Ovary (tissue), 3 donors: ENCODE measurements at regions not wholly inside any gene's neighbourhood (a gene's known extent, or its start where the extent isn't known, plus 50 kb on each side); places are given as distances from the start of the nearest gene placed in this dataset.

ENCODE experiments used
- EP300 ChIP-seq: sonication (generic); formaldehyde crosslinking; IDR thresholded peaks from one replicate; pipeline ENCODE4 v1.6.1; 2017; ENCODE audit warnings: antibody characterized with exemption
- POLR2A ChIP-seq: fragments of 450-650 bp; IDR thresholded peaks from one replicate; pipeline ENCODE4 v1.6.1; 2017; ENCODE audit warnings: antibody characterized with exemption, mild to moderate bottlenecking, moderate library complexity
- TF ChIP-seq, protein P1 (sequence below), 3 donors: fragments of 450-650 bp in 2 of 3; fragments of 200-600 bp in 1 of 3; IDR thresholded peaks; one replicate each; pipeline versions ENCODE4 v1.5.1 to v1.8.0; 2016 to 2022; ENCODE audit warnings: antibody characterized with exemption in 3 of 3, mild to moderate bottlenecking in 1 of 3
- donor health status: DM: no; HTN: no; CAD: no.

DNA sequence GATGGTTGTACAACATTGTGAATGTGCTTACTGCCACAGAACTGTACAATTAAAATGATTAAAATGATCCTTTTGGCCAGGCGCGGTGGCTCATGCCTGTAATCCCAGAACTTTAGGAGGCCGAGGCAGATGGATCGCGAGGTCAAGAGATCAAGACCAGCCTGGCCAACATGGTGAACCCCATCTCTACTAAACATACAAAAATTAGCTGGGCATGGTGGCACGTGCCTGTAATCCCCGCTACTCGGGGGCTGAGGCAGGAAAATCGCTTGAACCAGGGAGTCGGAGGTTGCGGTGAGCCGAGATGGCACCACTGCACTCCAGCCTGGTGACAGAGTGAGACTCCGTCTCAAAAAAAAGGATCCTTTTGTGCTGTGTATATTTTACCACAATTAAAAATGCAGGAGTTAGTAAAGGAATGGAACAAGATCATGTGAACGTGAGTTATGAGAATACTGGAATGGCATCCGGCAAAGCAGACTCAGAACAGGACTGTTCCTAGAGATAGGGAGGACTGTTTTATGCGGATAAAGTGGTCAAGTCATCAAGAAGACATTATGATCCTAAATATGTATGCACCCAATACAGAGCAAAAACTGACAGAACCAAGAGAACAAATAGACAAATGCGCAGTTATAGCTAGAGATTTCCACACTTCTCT lies 58.0 kb upstream of the CLDN5 start:
- TF ChIP-seq, protein P1, sequence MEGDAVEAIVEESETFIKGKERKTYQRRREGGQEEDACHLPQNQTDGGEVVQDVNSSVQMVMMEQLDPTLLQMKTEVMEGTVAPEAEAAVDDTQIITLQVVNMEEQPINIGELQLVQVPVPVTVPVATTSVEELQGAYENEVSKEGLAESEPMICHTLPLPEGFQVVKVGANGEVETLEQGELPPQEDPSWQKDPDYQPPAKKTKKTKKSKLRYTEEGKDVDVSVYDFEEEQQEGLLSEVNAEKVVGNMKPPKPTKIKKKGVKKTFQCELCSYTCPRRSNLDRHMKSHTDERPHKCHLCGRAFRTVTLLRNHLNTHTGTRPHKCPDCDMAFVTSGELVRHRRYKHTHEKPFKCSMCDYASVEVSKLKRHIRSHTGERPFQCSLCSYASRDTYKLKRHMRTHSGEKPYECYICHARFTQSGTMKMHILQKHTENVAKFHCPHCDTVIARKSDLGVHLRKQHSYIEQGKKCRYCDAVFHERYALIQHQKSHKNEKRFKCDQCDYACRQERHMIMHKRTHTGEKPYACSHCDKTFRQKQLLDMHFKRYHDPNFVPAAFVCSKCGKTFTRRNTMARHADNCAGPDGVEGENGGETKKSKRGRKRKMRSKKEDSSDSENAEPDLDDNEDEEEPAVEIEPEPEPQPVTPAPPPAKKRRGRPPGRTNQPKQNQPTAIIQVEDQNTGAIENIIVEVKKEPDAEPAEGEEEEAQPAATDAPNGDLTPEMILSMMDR (IDR thresholded peaks at IDR 0.05) = no peak
- TF ChIP-seq POLR2A (no peak), EP300 (no peak)
